ENCODE measurements at regions not wholly inside any gene's neighbourhood (a gene's known extent, or its start where the extent isn't known, plus 50 kb on each side); places are given as distances from the start of the nearest gene placed in this dataset.

GRCh38 chr12:127560041-127560478, 706.9 kb upstream of the TMEM132C start:
- no peak for TF ChIP-seq CTCF (IDR thresholded peaks at IDR 0.05; ENCODE audit: insufficient read depth, low read length, poor library complexity, severe bottlenecking)
- no peak for TF ChIP-seq EZH2phosphoT487 (conservative IDR thresholded peaks at IDR 0.05; ENCODE audit: low read length)
